Liver (tissue), 8 donors: ENCODE measurements at regions not wholly inside any gene's neighbourhood (a gene's known extent, or its start where the extent isn't known, plus 50 kb on each side); places are given as distances from the start of the nearest gene placed in this dataset.

Experiments used
- DNase-seq: peaks from one replicate; pipeline ENCODE4 v3.0.0-alpha.2; 2017; ENCODE audit warnings: low spot score
- H3K27ac ChIP-seq, 2 donors: one replicate each; pipeline ENCODE4 v1.7.0; 2013; ENCODE audit warnings: inconsistent platforms in 2 of 2, low read length in 2 of 2, control low read depth in 1 of 2, low read depth in 1 of 2, mild to moderate bottlenecking in 1 of 2
- H3K27me3 ChIP-seq, 4 donors: one replicate each; pipeline versions ENCODE4 v1.6.1 to v1.7.0; 2013; ENCODE audit warnings: low read length in 3 of 4, inconsistent platforms in 1 of 4, mild to moderate bottlenecking in 1 of 4, moderate library complexity in 1 of 4; ENCODE audit not compliant: control insufficient read depth in 4 of 4, insufficient read depth in 4 of 4
- H3K36me3 ChIP-seq, 4 donors: one replicate each; pipeline versions ENCODE4 v1.6.1 to v1.7.0; 2013; ENCODE audit warnings: low read length in 3 of 4, mild to moderate bottlenecking in 3 of 4, low read depth in 1 of 4, moderate library complexity in 1 of 4; ENCODE audit not compliant: control insufficient read depth in 4 of 4, insufficient read depth in 3 of 4
- H3K4me1 ChIP-seq, 4 donors: one replicate each; pipeline versions ENCODE4 v1.6.1 to v1.7.0; 2013; ENCODE audit warnings: low read length in 3 of 4, mild to moderate bottlenecking in 3 of 4, moderate library complexity in 1 of 4; ENCODE audit not compliant: control insufficient read depth in 4 of 4, insufficient read depth in 4 of 4
- H3K4me3 ChIP-seq, 3 donors: one replicate each; pipeline versions ENCODE4 v1.6.1 to v1.7.0; 2013; ENCODE audit warnings: low read length in 3 of 3, control low read depth in 1 of 3, low read depth in 1 of 3, mild to moderate bottlenecking in 1 of 3
- H3K9ac ChIP-seq, 2 donors: one replicate each; pipeline ENCODE4 v1.7.0; 2013; ENCODE audit warnings: low read length in 2 of 2, mild to moderate bottlenecking in 2 of 2, moderate library complexity in 2 of 2, control low read depth in 1 of 2, low read depth in 1 of 2
- H3K9me3 ChIP-seq, 4 donors: one replicate each; pipeline versions ENCODE4 v1.6.1 to v1.7.0; 2013; ENCODE audit warnings: low read length in 3 of 4; ENCODE audit not compliant: control insufficient read depth in 4 of 4
- EGR1 ChIP-seq, 2 donors: IDR thresholded peaks; 2 replicates each; pipeline ENCODE4 v1.6.1; 2016 to 2018; ENCODE audit warnings: antibody characterized with exemption in 2 of 2, low read depth in 2 of 2
- FOXA1 ChIP-seq: IDR thresholded peaks from 2 replicates; pipeline ENCODE4 v1.6.1; 2016; ENCODE audit warnings: antibody characterized with exemption
- FOXA2 ChIP-seq: IDR thresholded peaks from 2 replicates; pipeline ENCODE4 v1.6.1; 2016; ENCODE audit warnings: antibody characterized with exemption
- GABPA ChIP-seq, 2 donors: IDR thresholded peaks in 1 of 2; conservative IDR thresholded peaks in 1 of 2; 2 replicates each; pipeline ENCODE4 v1.6.1; 2016; ENCODE audit warnings: antibody characterized with exemption in 2 of 2, mild to moderate bottlenecking in 1 of 2, moderate library complexity in 1 of 2
- HNF4G ChIP-seq: IDR thresholded peaks from 2 replicates; pipeline ENCODE4 v1.6.1; 2016; ENCODE audit warnings: antibody characterized with exemption
- JUND ChIP-seq, 2 donors: IDR thresholded peaks; 2 replicates each; pipeline ENCODE4 v1.6.1; 2016; ENCODE audit warnings: antibody characterized with exemption in 2 of 2
- NR2F2 ChIP-seq: IDR thresholded peaks from 2 replicates; pipeline ENCODE4 v1.6.1; 2016; ENCODE audit warnings: antibody characterized with exemption
- RAD21 ChIP-seq, 2 donors: IDR thresholded peaks; 2 replicates each; pipeline ENCODE4 v1.6.1; 2016; ENCODE audit warnings: antibody characterized with exemption in 2 of 2, mild to moderate bottlenecking in 2 of 2
- RXRA ChIP-seq, 2 donors: IDR thresholded peaks; 2 replicates each; pipeline ENCODE4 v1.6.1; 2017 to 2018; ENCODE audit warnings: antibody characterized with exemption in 2 of 2, mild to moderate bottlenecking in 1 of 2
- SP1 ChIP-seq: IDR thresholded peaks from 2 replicates; pipeline ENCODE4 v1.6.1; 2018; ENCODE audit warnings: antibody characterized with exemption, mild to moderate bottlenecking
- TAF1 ChIP-seq: conservative IDR thresholded peaks from 2 replicates; pipeline ENCODE4 v1.6.1; 2016; ENCODE audit warnings: antibody characterized with exemption, mild to moderate bottlenecking
- YY1 ChIP-seq: IDR thresholded peaks from 2 replicates; pipeline ENCODE4 v1.6.1; 2016; ENCODE audit warnings: antibody characterized with exemption, mild to moderate bottlenecking
- WGBS: extraction: QIAGEN DNeasy Blood & Tissue Kit; methylation state at CpG from one replicate; pipeline ENCODE4 v1.1.7; 2013; 5-methylcytosine and 5-hydroxymethylcytosine counted together
- TF ChIP-seq, protein P1 (sequence below): IDR thresholded peaks from 2 replicates; pipeline ENCODE4 v1.6.1; 2016; ENCODE audit warnings: antibody characterized with exemption, mild to moderate bottlenecking
- TF ChIP-seq, protein P2 (sequence below): IDR thresholded peaks from 2 replicates; pipeline ENCODE4 v1.6.1; 2016; ENCODE audit warnings: antibody characterized with exemption
- TF ChIP-seq, protein P3 (sequence below): fragments of 150-350 bp; IDR thresholded peaks from 2 replicates; pipeline ENCODE4 v1.5.1; 2017; ENCODE audit warnings: improper control_type of control experiment, low read depth, low read length; ENCODE audit not compliant: missing input control
- TF ChIP-seq, protein P4 (sequence below): IDR thresholded peaks from 2 replicates; pipeline ENCODE4 v1.6.1; 2016; ENCODE audit warnings: antibody characterized with exemption
- donor health status: healthy.
- donor health status: healthy.
- donor health status: healthy.
- donor health status: healthy.
- donor health status: healthy.

- H3K9me3 ChIP-seq: no peaks in the 10 kb centered on the region
- 79% methylated on average over 2 of the region's 2 CpGs for WGBS
- DNase-seq: no peak
- H3K9ac ChIP-seq: no peak overlapping the region
- no peaks in the 10 kb centered on the region for H3K36me3 ChIP-seq
- no peaks in the 10 kb centered on the region for H3K4me1 ChIP-seq
- no peak for TF ChIP-seq FOXA1
- no peak for TF ChIP-seq HNF4G
- TF ChIP-seq GABPA (IDR thresholded peaks at IDR 0.05 in 1 of 2, conservative IDR thresholded peaks at IDR 0.05 in 1 of 2): no peak
- no peak for TF ChIP-seq RXRA (IDR thresholded peaks at IDR 0.05)
- TF ChIP-seq, protein P1, sequence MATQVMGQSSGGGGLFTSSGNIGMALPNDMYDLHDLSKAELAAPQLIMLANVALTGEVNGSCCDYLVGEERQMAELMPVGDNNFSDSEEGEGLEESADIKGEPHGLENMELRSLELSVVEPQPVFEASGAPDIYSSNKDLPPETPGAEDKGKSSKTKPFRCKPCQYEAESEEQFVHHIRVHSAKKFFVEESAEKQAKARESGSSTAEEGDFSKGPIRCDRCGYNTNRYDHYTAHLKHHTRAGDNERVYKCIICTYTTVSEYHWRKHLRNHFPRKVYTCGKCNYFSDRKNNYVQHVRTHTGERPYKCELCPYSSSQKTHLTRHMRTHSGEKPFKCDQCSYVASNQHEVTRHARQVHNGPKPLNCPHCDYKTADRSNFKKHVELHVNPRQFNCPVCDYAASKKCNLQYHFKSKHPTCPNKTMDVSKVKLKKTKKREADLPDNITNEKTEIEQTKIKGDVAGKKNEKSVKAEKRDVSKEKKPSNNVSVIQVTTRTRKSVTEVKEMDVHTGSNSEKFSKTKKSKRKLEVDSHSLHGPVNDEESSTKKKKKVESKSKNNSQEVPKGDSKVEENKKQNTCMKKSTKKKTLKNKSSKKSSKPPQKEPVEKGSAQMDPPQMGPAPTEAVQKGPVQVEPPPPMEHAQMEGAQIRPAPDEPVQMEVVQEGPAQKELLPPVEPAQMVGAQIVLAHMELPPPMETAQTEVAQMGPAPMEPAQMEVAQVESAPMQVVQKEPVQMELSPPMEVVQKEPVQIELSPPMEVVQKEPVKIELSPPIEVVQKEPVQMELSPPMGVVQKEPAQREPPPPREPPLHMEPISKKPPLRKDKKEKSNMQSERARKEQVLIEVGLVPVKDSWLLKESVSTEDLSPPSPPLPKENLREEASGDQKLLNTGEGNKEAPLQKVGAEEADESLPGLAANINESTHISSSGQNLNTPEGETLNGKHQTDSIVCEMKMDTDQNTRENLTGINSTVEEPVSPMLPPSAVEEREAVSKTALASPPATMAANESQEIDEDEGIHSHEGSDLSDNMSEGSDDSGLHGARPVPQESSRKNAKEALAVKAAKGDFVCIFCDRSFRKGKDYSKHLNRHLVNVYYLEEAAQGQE: no peak
- TF ChIP-seq JUND (IDR thresholded peaks at IDR 0.05): no peak
- no peak for TF ChIP-seq NR2F2
- TF ChIP-seq, protein P2, sequence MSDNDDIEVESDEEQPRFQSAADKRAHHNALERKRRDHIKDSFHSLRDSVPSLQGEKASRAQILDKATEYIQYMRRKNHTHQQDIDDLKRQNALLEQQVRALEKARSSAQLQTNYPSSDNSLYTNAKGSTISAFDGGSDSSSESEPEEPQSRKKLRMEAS: no peak
- TF ChIP-seq, protein P3, sequence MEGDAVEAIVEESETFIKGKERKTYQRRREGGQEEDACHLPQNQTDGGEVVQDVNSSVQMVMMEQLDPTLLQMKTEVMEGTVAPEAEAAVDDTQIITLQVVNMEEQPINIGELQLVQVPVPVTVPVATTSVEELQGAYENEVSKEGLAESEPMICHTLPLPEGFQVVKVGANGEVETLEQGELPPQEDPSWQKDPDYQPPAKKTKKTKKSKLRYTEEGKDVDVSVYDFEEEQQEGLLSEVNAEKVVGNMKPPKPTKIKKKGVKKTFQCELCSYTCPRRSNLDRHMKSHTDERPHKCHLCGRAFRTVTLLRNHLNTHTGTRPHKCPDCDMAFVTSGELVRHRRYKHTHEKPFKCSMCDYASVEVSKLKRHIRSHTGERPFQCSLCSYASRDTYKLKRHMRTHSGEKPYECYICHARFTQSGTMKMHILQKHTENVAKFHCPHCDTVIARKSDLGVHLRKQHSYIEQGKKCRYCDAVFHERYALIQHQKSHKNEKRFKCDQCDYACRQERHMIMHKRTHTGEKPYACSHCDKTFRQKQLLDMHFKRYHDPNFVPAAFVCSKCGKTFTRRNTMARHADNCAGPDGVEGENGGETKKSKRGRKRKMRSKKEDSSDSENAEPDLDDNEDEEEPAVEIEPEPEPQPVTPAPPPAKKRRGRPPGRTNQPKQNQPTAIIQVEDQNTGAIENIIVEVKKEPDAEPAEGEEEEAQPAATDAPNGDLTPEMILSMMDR: no peak
- TF ChIP-seq EGR1 (IDR thresholded peaks at IDR 0.05; ENCODE audit: low read depth in 2 of 2): no peak
- TF ChIP-seq YY1: no peak
- no peak for TF ChIP-seq TAF1
- no peak for TF ChIP-seq FOXA2
- no peak for TF ChIP-seq RAD21 (IDR thresholded peaks at IDR 0.05)
- TF ChIP-seq, protein P4, sequence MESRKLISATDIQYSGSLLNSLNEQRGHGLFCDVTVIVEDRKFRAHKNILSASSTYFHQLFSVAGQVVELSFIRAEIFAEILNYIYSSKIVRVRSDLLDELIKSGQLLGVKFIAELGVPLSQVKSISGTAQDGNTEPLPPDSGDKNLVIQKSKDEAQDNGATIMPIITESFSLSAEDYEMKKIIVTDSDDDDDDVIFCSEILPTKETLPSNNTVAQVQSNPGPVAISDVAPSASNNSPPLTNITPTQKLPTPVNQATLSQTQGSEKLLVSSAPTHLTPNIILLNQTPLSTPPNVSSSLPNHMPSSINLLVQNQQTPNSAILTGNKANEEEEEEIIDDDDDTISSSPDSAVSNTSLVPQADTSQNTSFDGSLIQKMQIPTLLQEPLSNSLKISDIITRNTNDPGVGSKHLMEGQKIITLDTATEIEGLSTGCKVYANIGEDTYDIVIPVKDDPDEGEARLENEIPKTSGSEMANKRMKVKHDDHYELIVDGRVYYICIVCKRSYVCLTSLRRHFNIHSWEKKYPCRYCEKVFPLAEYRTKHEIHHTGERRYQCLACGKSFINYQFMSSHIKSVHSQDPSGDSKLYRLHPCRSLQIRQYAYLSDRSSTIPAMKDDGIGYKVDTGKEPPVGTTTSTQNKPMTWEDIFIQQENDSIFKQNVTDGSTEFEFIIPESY: no peak
- H3K4me3 ChIP-seq: no peak overlapping the region
- no peaks in the 10 kb centered on the region for H3K27me3 ChIP-seq
- H3K27ac ChIP-seq: no peak overlapping the region
Measured at GRCh38 chr13:84433024-84433423, 550.8 kb upstream of the SLITRK1 start.

- Histone ChIP-seq H3K4me1 (no peaks in the 10 kb centered on the region), H3K4me3 (no peak overlapping the region), H3K27ac (no peak overlapping the region), H3K9ac (no peak overlapping the region), H3K27me3 (no peaks in the 10 kb centered on the region), H3K36me3 (no peaks in the 10 kb centered on the region), H3K9me3 (no peaks in the 10 kb centered on the region)
- DNase-seq: no peak
- 43% methylated on average over 1 of the region's 1 CpG for WGBS
- TF ChIP-seq SP1 (no peak), JUND (IDR thresholded peaks at IDR 0.05) (no peak)
- TF ChIP-seq, protein P4: no peak
Measured at GRCh38 chr13:84431646-84432045, 549.4 kb upstream of the SLITRK1 start.
